Mucosa of descending colon (tissue), 3 donors: ENCODE measurements at regions not wholly inside any gene's neighbourhood (a gene's known extent, or its start where the extent isn't known, plus 50 kb on each side); places are given as distances from the start of the nearest gene placed in this dataset.

ENCODE experiments used
- ATAC-seq: fragments of 200-7000 bp; cut with Tn5 transposase; one replicate; pipeline ENCODE4 v1.9.1; 2020; ENCODE audit warnings: mild to moderate bottlenecking, moderate library complexity
- DNase-seq, 3 donors: peaks; one replicate each; pipeline ENCODE4 v3.0.0-alpha.2; 2020
- H3K36me3 ChIP-seq: fragments of 200-600 bp; one replicate; pipeline ENCODE4 v1.8.0; 2021; ENCODE audit warnings: low read depth, mild to moderate bottlenecking
- H3K4me1 ChIP-seq: fragments of 200-600 bp; one replicate; pipeline ENCODE4 v1.8.0; 2021; ENCODE audit warnings: low read depth, mild to moderate bottlenecking
- H3K4me3 ChIP-seq: fragments of 200-600 bp; one replicate; pipeline ENCODE4 v1.8.0; 2021; ENCODE audit warnings: mild to moderate bottlenecking
- H3K9me3 ChIP-seq: fragments of 200-600 bp; one replicate; pipeline ENCODE4 v1.8.0; 2021; ENCODE audit warnings: mild to moderate bottlenecking
- CTCF ChIP-seq: fragments of 200-600 bp; IDR thresholded peaks from one replicate; pipeline ENCODE4 v1.8.0; 2022; ENCODE audit warnings: antibody characterized with exemption, mild to moderate bottlenecking
- intact Hi-C, 2 donors: fragments of 100-400 bp; cut with DNase I in 1 of 2; cut with micrococcal nuclease in 1 of 2; formaldehyde crosslinking; loops; one replicate each; pipeline versions ENCODE4 v1.11.0 to v1.11.1; 2022; cut with DNase I, micrococcal nuclease
- donor health status: DM: no; HTN: no; CAD: no; lungs with moderate emphysema.
- donor health status: DM: no; HTN: no; CAD: no.
- donor health status: DM: no; HTN: yes; CAD: no.

- Histone ChIP-seq H3K4me3 (no peak overlapping the region), H3K9me3 (no peaks in the 10 kb centered on the region), H3K36me3 (no peaks in the 10 kb centered on the region), H3K4me1 (peaks cover 31% of the 10 kb centered on the region)
- no peak for TF ChIP-seq CTCF
- intact Hi-C loops = no loop called here
- DNase-seq (no peak), ATAC-seq (no peak)
Observed at GRCh38 chr22:46052331-46052771, 75.4 kb upstream of the WNT7B start.

GRCh38 chr22:46052801-46053562 lies 76.0 kb upstream of the WNT7B start:
- H3K4me3 ChIP-seq = peak overlapping the region; percentile 46
- H3K36me3 ChIP-seq = no peaks in the 10 kb centered on the region
- H3K9me3 ChIP-seq = no peaks in the 10 kb centered on the region
- TF ChIP-seq CTCF = no peak
- intact Hi-C loops = no loop called here
- H3K4me1 ChIP-seq = peaks cover 32% of the 10 kb centered on the region
- ATAC-seq (peak; percentile 56), DNase-seq (peak; percentile 71 to 80 (median 76))

GRCh38 chr22:46053563-46054090 lies 76.7 kb upstream of the WNT7B start:
- Histone ChIP-seq H3K4me3 (peak overlapping the region; percentile 46), H3K4me1 (peaks cover 34% of the 10 kb centered on the region), H3K9me3 (no peaks in the 10 kb centered on the region), H3K36me3 (no peaks in the 10 kb centered on the region)
- intact Hi-C loops = no loop called here
- peak; percentile 84 for ATAC-seq
- peak; percentile 84 to 91 (median 89) for DNase-seq
- TF ChIP-seq CTCF = no peak

GRCh38 chr22:46054091-46055073 lies 77.4 kb upstream of the WNT7B start:
- Histone ChIP-seq H3K9me3 (no peaks in the 10 kb centered on the region), H3K4me3 (peak overlapping the region; percentile 46), H3K4me1 (peaks cover 34% of the 10 kb centered on the region), H3K36me3 (no peaks in the 10 kb centered on the region)
- DNase-seq (peak; percentile 64 to 83 (median 77)), ATAC-seq (peak; percentile 55)
- no peak for TF ChIP-seq CTCF
- intact Hi-C loops = no loop called here

- Histone ChIP-seq H3K4me3 (no peak overlapping the region), H3K36me3 (no peaks in the 10 kb centered on the region), H3K4me1 (peaks cover 34% of the 10 kb centered on the region), H3K9me3 (no peaks in the 10 kb centered on the region)
- DNase-seq = peak; percentile 66 to 88 (median 79)
- peak; percentile 35 for ATAC-seq
- intact Hi-C loops = no loop called here
- no peak for TF ChIP-seq CTCF
Observed at GRCh38 chr22:46055181-46055875, 78.4 kb upstream of the WNT7B start.
